K562 (cell line): ENCODE measurements at regions not wholly inside any gene's neighbourhood (a gene's known extent, or its start where the extent isn't known, plus 50 kb on each side); places are given as distances from the start of the nearest gene placed in this dataset.
A peak's percentile ranks its signal among the peaks of the same experiment; 100 is the strongest.

Experiments
- BACH1 ChIP-seq: fragments of 200-800 bp; sonication (Bioruptor generic); IDR thresholded peaks from 2 replicates; pipeline ENCODE4 v1.6.1; 2016; ENCODE audit warnings: missing genetic modification characterization, missing compliant biosample characterization
- CBX2 ChIP-seq: fragments of 200-600 bp; sonication (generic); IDR thresholded peaks from one replicate; pipeline ENCODE4 v1.6.1; 2012; ENCODE audit warnings: mild to moderate bottlenecking, low read length, inconsistent platforms; ENCODE audit not compliant: insufficient read depth, poor library complexity, severe bottlenecking
- CSDE1 ChIP-seq, 2 experiments: fragments of 450-650 bp; IDR thresholded peaks; 2 replicates each; pipeline ENCODE4 v1.6.1; 2016; ENCODE audit warnings: mild to moderate bottlenecking in 1 of 2
- EHMT2 ChIP-seq: fragments of 450-650 bp; IDR thresholded peaks from 2 replicates; pipeline ENCODE4 v1.6.1; 2018; ENCODE audit warnings: antibody characterized with exemption
- NCOR1 ChIP-seq: fragments of 450-650 bp; IDR thresholded peaks from 2 replicates; pipeline ENCODE4 v1.6.1; 2016; ENCODE audit warnings: mild to moderate bottlenecking, moderate library complexity
- NR2C1 ChIP-seq, 2 experiments: fragments of 450-650 bp; IDR thresholded peaks; 2 replicates each; pipeline ENCODE4 v1.6.1; 2017; ENCODE audit warnings: mild to moderate bottlenecking in 2 of 2, antibody characterized with exemption in 1 of 2, inconsistent platforms in 1 of 2, missing compliant biosample characterization in 1 of 2, missing genetic modification characterization in 1 of 2
- RCOR1 ChIP-seq, 2 experiments: IDR thresholded peaks; 2 replicates each; pipeline ENCODE4 v1.6.1; 2012; ENCODE audit warnings: low read depth in 2 of 2, low read length in 2 of 2, borderline replicate concordance in 1 of 2, improper control_type of control experiment in 1 of 2
- RFX1 ChIP-seq: fragments of 450-650 bp; IDR thresholded peaks from 2 replicates; pipeline ENCODE4 v1.6.1; 2016; ENCODE audit warnings: mild to moderate bottlenecking, moderate library complexity
- SIRT6 ChIP-seq: IDR thresholded peaks from one replicate; pipeline ENCODE4 v1.6.1; 2012; ENCODE audit warnings: low read depth, mild to moderate bottlenecking, control low read depth, inconsistent platforms, low read length, moderate library complexity
- SIX5 ChIP-seq, 2 experiments: IDR thresholded peaks; 2 replicates each; pipeline ENCODE4 v1.6.1; 2011; ENCODE audit warnings: low read length in 2 of 2, borderline replicate concordance in 1 of 2, low read depth in 1 of 2, mild to moderate bottlenecking in 1 of 2, moderate library complexity in 1 of 2; ENCODE audit not compliant: insufficient read depth in 1 of 2
- TAF7 ChIP-seq: fragments of 450-650 bp; IDR thresholded peaks from 2 replicates; pipeline ENCODE4 v1.6.1; 2016; ENCODE audit warnings: missing genetic modification characterization, missing compliant biosample characterization
- ZBTB11 ChIP-seq, 3 experiments: fragments of 200-800 bp in 1 of 3; fragments of 250-450 bp in 1 of 3; fragments of 450-650 bp in 1 of 3; sonication (Bioruptor Pico) in 1 of 3; sonication (Bioruptor generic) in 1 of 3; formaldehyde crosslinking in 1 of 3; IDR thresholded peaks; 2 replicates each; pipeline versions ENCODE4 v1.6.1 to v1.8.0; 2016 to 2022; ENCODE audit warnings: mild to moderate bottlenecking in 2 of 3, missing genetic modification characterization in 2 of 3, missing compliant biosample characterization in 1 of 3, moderate library complexity in 1 of 3
- ZC3H11A ChIP-seq: IDR thresholded peaks from 2 replicates; pipeline ENCODE4 v1.6.1; 2012; ENCODE audit warnings: low read depth, low read length, improper control_type of control experiment
- ZNF239 ChIP-seq: fragments of 250-450 bp; sonication (Bioruptor Pico); IDR thresholded peaks from 2 replicates; pipeline ENCODE4 v1.4.0; 2020; ENCODE audit warnings: mild to moderate bottlenecking
- ZNF277 ChIP-seq: fragments of 250-450 bp; sonication (Bioruptor Pico); IDR thresholded peaks from 2 replicates; pipeline ENCODE4 v1.8.0; 2022; ENCODE audit warnings: inconsistent platforms, mild to moderate bottlenecking, moderate library complexity, borderline replicate concordance
- ZNF280A ChIP-seq: fragments of 450-650 bp; IDR thresholded peaks from 2 replicates; pipeline ENCODE4 v1.6.1; 2018; ENCODE audit warnings: mild to moderate bottlenecking, low read depth; ENCODE audit not compliant: partially characterized antibody

- TF ChIP-seq ZNF277 = no peak
- TF ChIP-seq ZBTB11 (CRISPR knock-in tag; IDR thresholded peaks at IDR 0.05) = no peak
- TF ChIP-seq RCOR1 (IDR thresholded peaks at IDR 0.05; ENCODE audit: borderline replicate concordance in 1 of 2, low read depth in 2 of 2, low read length in 2 of 2) = peak in 1 of 2 experiments; percentile 74; a peak in 1 of 4 replicates
- no peak for TF ChIP-seq CBX2
- TF ChIP-seq ZNF280A = no peak
- no peak for TF ChIP-seq NCOR1
- no peak for TF ChIP-seq SIX5 (IDR thresholded peaks at IDR 0.05; ENCODE audit: borderline replicate concordance in 1 of 2, insufficient read depth in 1 of 2, low read depth in 1 of 2, low read length in 2 of 2)
- no peak for TF ChIP-seq BACH1 (tag)
- no peak for TF ChIP-seq SIRT6
- no peak for TF ChIP-seq TAF7
- TF ChIP-seq RFX1 = no peak
- no peak for TF ChIP-seq CSDE1 (IDR thresholded peaks at IDR 0.05)
- no peak for TF ChIP-seq ZC3H11A
- no peak for TF ChIP-seq NR2C1 (IDR thresholded peaks at IDR 0.05)
- TF ChIP-seq NR2C1 (tag; IDR thresholded peaks at IDR 0.05) = no peak
- no peak for TF ChIP-seq EHMT2
- no peak for TF ChIP-seq ZNF239 (CRISPR knock-in tag)
Observed at GRCh38 chr1:226800763-226801380, 61.8 kb upstream of the ITPKB start (continued).
